GM12878 (cell line): ENCODE measurements at regions not wholly inside any gene's neighbourhood (a gene's known extent, or its start where the extent isn't known, plus 50 kb on each side); places are given as distances from the start of the nearest gene placed in this dataset.

Source experiments
- ATAC-seq: fragments of 200-7000 bp; cut with Tn5 transposase; 3 replicates; pipeline ENCODE4 v1.9.1; 2020; ENCODE audit warnings: mild to moderate bottlenecking, moderate library complexity
- BruUV-seq: library from RNA; stranded (reverse); fragments of 400-500 nt; replicated peaks from 2 replicates; lab custom pipeline; 2021; lab: Mats Ljungman, UMichigan
- CTCF ChIA-PET: fragments of 300-600 bp; sonication (Branson Sonifier 250); formaldehyde crosslinking; extraction: SDS; loops from one replicate; lab custom pipeline; 2021; ENCODE audit warnings: inconsistent platforms; lab: Yijun Ruan, JAX
- POLR2A ChIA-PET: fragments of 350-600 bp; formaldehyde crosslinking; extraction: SDS; loops from one replicate; lab custom pipeline; 2021; ENCODE audit warnings: inconsistent platforms; lab: Charles Lee
- RAD21 ChIA-PET: fragments of 300-600 bp; sonication (Branson Sonifier 250); formaldehyde crosslinking; loops from one replicate; lab custom pipeline; 2023; ENCODE audit warnings: antibody characterized with exemption; ENCODE audit not compliant: unreplicated experiment; lab: Charles Lee
- SMC1A ChIA-PET: fragments of 300-600 bp; sonication (Branson Sonifier 250); formaldehyde crosslinking; loops from one replicate; lab custom pipeline; 2023; ENCODE audit not compliant: unreplicated experiment, uncharacterized antibody; lab: Charles Lee
- DNase-seq: peaks from one replicate; pipeline ENCODE4 v3.0.0-alpha.2; 2011; ENCODE audit warnings: low read depth, low spot score
- FAIRE-seq: peaks from 3 replicates; lab custom pipeline; 2011; peaks lifted over from hg19 to GRCh38; lab: Jason Lieb, UNC
- H2AFZ ChIP-seq: 2 replicates; pipeline ENCODE4 v1.6.0; 2011; ENCODE audit warnings: low read depth, low read length, control low read depth; ENCODE audit not compliant: control insufficient read depth
- H3K27ac ChIP-seq: 2 replicates; pipeline ENCODE4 v1.5.1; 2011; ENCODE audit warnings: control low read depth; ENCODE audit not compliant: control insufficient read depth, insufficient read depth
- H3K27me3 ChIP-seq, 2 experiments: replicated peaks in 1 of 2; 2 replicates each; pipeline versions ENCODE4 v1.6.0 to v1.6.1; 2011; ENCODE audit warnings: low read length in 1 of 2; ENCODE audit not compliant: control insufficient read depth in 2 of 2, insufficient read depth in 2 of 2
- H3K36me3 ChIP-seq, 2 experiments: 2 replicates each; pipeline ENCODE4 v1.5.1; 2011; ENCODE audit warnings: low read length in 1 of 2; ENCODE audit not compliant: control insufficient read depth in 2 of 2, insufficient read depth in 2 of 2
- H3K4me1 ChIP-seq: 2 replicates; pipeline ENCODE4 v1.6.1; 2011; ENCODE audit warnings: mild to moderate bottlenecking, low read length, moderate library complexity, mixed read lengths; ENCODE audit not compliant: control insufficient read depth, insufficient read depth
- H3K4me2 ChIP-seq: 2 replicates; pipeline ENCODE4 v1.6.0; 2011; ENCODE audit warnings: control low read depth; ENCODE audit not compliant: control insufficient read depth, insufficient read depth
- H3K4me3 ChIP-seq: fragments of 200-600 bp; sonication (generic); 2 replicates; pipeline ENCODE4 v1.5.1; 2016
- H3K79me2 ChIP-seq: 2 replicates; pipeline ENCODE4 v1.6.0; 2011; ENCODE audit warnings: low read length; ENCODE audit not compliant: control insufficient read depth, insufficient read depth
- H3K9ac ChIP-seq: 2 replicates; pipeline ENCODE4 v1.8.0; 2011; ENCODE audit warnings: low read length, control low read depth, mixed read lengths; ENCODE audit not compliant: control insufficient read depth, insufficient read depth
- H3K9me3 ChIP-seq: replicated peaks from 3 replicates; pipeline ENCODE4 v1.5.1; 2011; ENCODE audit warnings: mild to moderate bottlenecking, low read length; ENCODE audit not compliant: control insufficient read depth, insufficient read depth
- H4K20me1 ChIP-seq: 2 replicates; pipeline ENCODE4 v1.6.0; 2011; ENCODE audit not compliant: control insufficient read depth, insufficient read depth
- ATF3 ChIP-seq: IDR thresholded peaks from 2 replicates; pipeline ENCODE4 v1.6.1; 2011; ENCODE audit warnings: low read depth, mild to moderate bottlenecking, low read length, moderate library complexity, borderline replicate concordance; ENCODE audit errors: extremely low read depth
- CUX1 ChIP-seq: IDR thresholded peaks from 2 replicates; pipeline ENCODE4 v1.6.1; 2012; ENCODE audit warnings: improper control_type of control experiment, low read depth, low read length; ENCODE audit not compliant: insufficient replicate concordance
- FOXK2 ChIP-seq: fragments of 450-650 bp; IDR thresholded peaks from 2 replicates; pipeline ENCODE4 v1.6.1; 2017; ENCODE audit warnings: mild to moderate bottlenecking, moderate library complexity
- MXI1 ChIP-seq: fragments of 150-350 bp; IDR thresholded peaks from 2 replicates; pipeline ENCODE4 v1.6.1; 2011; ENCODE audit warnings: low read depth, mild to moderate bottlenecking, inconsistent platforms, low read length, improper control_type of control experiment
- PRDM15 ChIP-seq: fragments of 450-650 bp; formaldehyde crosslinking; IDR thresholded peaks from 2 replicates; pipeline ENCODE4 v1.4.0; 2020; ENCODE audit warnings: mild to moderate bottlenecking, moderate library complexity
- SIX5 ChIP-seq: IDR thresholded peaks from 2 replicates; pipeline ENCODE4 v1.6.1; 2011; ENCODE audit warnings: mild to moderate bottlenecking, low read depth, low read length, moderate library complexity; ENCODE audit not compliant: severe bottlenecking
- TAF1 ChIP-seq: IDR thresholded peaks from 2 replicates; pipeline ENCODE4 v1.6.1; 2011; ENCODE audit warnings: mild to moderate bottlenecking, low read depth, low read length, borderline replicate concordance
- ZNF24 ChIP-seq: fragments of 450-650 bp; IDR thresholded peaks from 2 replicates; pipeline ENCODE4 v1.6.1; 2017; ENCODE audit warnings: antibody characterized with exemption, mild to moderate bottlenecking
- ZNF274 ChIP-seq: IDR thresholded peaks from one replicate; pipeline ENCODE4 v1.8.0; 2011; ENCODE audit not compliant: insufficient read length, insufficient read depth
- in situ Hi-C: fragments of 300-500 bp; cut with MboI; formaldehyde crosslinking; loops from 9 replicates; pipeline ENCODE4 v1.14.3; 2018; ENCODE audit warnings: mixed read lengths
- intact Hi-C: fragments of 100-400 bp; cut with micrococcal nuclease; formaldehyde crosslinking; loops from one replicate; pipeline ENCODE4 v1.14.2; 2022; ENCODE audit not compliant: unreplicated experiment

- intact Hi-C loops (no loop called here), in situ Hi-C loops (no loop called here)
- Histone ChIP-seq H2AFZ (no peak overlapping the region), H3K27me3 (no peaks in the 10 kb centered on the region), H3K36me3 (no peaks in the 10 kb centered on the region), H3K79me2 (no peaks in the 10 kb centered on the region), H3K4me2 (no peak overlapping the region), H3K4me1 (no peaks in the 10 kb centered on the region), H3K9ac (no peak overlapping the region), H4K20me1 (no peaks in the 10 kb centered on the region), H3K27ac (no peak overlapping the region), H3K9me3 (no peaks in the 10 kb centered on the region), H3K4me3 (no peak overlapping the region)
- ChIA-PET POLR2A (interaction anchor here (0.6 kb wide), 1 partner anchor 825 kb away, joined by 6 read pairs; no protein-coding TSS in a partner anchor), CTCF (interaction anchor here (0.6 to 1.3 kb wide), 2 partner anchors 14 to 1480 kb away, joined by 4 read pairs; no protein-coding TSS in a partner anchor), SMC1A (no interaction called here), RAD21 (no interaction called here)
- DNase-seq (no peak), FAIRE-seq (no peak), ATAC-seq (no peak)
- no TSS peak for BruUV-seq
- TF ChIP-seq FOXK2 (no peak), ZNF24 (no peak), ATF3 (no peak)
Observed at GRCh38 chr2:150976604-150977003, 285.1 kb downstream of the RBM43 start.

- SMC1A ChIA-PET: no interaction called here
- Histone ChIP-seq H3K9ac (no peak overlapping the region), H3K4me1 (no peaks in the 10 kb centered on the region), H3K9me3 (no peaks in the 10 kb centered on the region), H3K36me3 (no peaks in the 10 kb centered on the region), H4K20me1 (no peaks in the 10 kb centered on the region), H3K79me2 (no peaks in the 10 kb centered on the region), H3K27me3 (no peaks in the 10 kb centered on the region), H3K4me3 (no peak overlapping the region), H3K27ac (no peak overlapping the region), H3K4me2 (no peak overlapping the region), H2AFZ (no peak overlapping the region)
- CTCF ChIA-PET: no interaction called here
- in situ Hi-C loops: no loop called here
- RAD21 ChIA-PET: no interaction called here
- no peak for FAIRE-seq
- POLR2A ChIA-PET: no interaction called here
- DNase-seq: no peak
- intact Hi-C loops: no loop called here
- ATAC-seq: no peak
- BruUV-seq: no TSS peak
- TF ChIP-seq ZNF274: no peak
- no peak for TF ChIP-seq CUX1
- TF ChIP-seq TAF1: no peak
- TF ChIP-seq MXI1: no peak
- no peak for TF ChIP-seq SIX5
- no peak for TF ChIP-seq PRDM15 (CRISPR knock-in tag)
Observed at GRCh38 chr2:150974864-150975263, 286.8 kb downstream of the RBM43 start.
